Liver (tissue), 8 donors: ENCODE measurements at regions not wholly inside any gene's neighbourhood (a gene's known extent, or its start where the extent isn't known, plus 50 kb on each side); places are given as distances from the start of the nearest gene placed in this dataset.

ENCODE experiments used
- DNase-seq: peaks from one replicate; pipeline ENCODE4 v3.0.0-alpha.2; 2017; ENCODE audit warnings: low spot score
- H3K27ac ChIP-seq, 2 donors: one replicate each; pipeline ENCODE4 v1.7.0; 2013; ENCODE audit warnings: inconsistent platforms in 2 of 2, low read length in 2 of 2, control low read depth in 1 of 2, low read depth in 1 of 2, mild to moderate bottlenecking in 1 of 2
- H3K27me3 ChIP-seq, 4 donors: one replicate each; pipeline versions ENCODE4 v1.6.1 to v1.7.0; 2013; ENCODE audit warnings: low read length in 3 of 4, inconsistent platforms in 1 of 4, mild to moderate bottlenecking in 1 of 4, moderate library complexity in 1 of 4; ENCODE audit not compliant: control insufficient read depth in 4 of 4, insufficient read depth in 4 of 4
- H3K36me3 ChIP-seq, 4 donors: one replicate each; pipeline versions ENCODE4 v1.6.1 to v1.7.0; 2013; ENCODE audit warnings: low read length in 3 of 4, mild to moderate bottlenecking in 3 of 4, low read depth in 1 of 4, moderate library complexity in 1 of 4; ENCODE audit not compliant: control insufficient read depth in 4 of 4, insufficient read depth in 3 of 4
- H3K4me1 ChIP-seq, 4 donors: one replicate each; pipeline versions ENCODE4 v1.6.1 to v1.7.0; 2013; ENCODE audit warnings: low read length in 3 of 4, mild to moderate bottlenecking in 3 of 4, moderate library complexity in 1 of 4; ENCODE audit not compliant: control insufficient read depth in 4 of 4, insufficient read depth in 4 of 4
- H3K4me3 ChIP-seq, 3 donors: one replicate each; pipeline versions ENCODE4 v1.6.1 to v1.7.0; 2013; ENCODE audit warnings: low read length in 3 of 3, control low read depth in 1 of 3, low read depth in 1 of 3, mild to moderate bottlenecking in 1 of 3
- H3K9ac ChIP-seq, 2 donors: one replicate each; pipeline ENCODE4 v1.7.0; 2013; ENCODE audit warnings: low read length in 2 of 2, mild to moderate bottlenecking in 2 of 2, moderate library complexity in 2 of 2, control low read depth in 1 of 2, low read depth in 1 of 2
- H3K9me3 ChIP-seq, 4 donors: one replicate each; pipeline versions ENCODE4 v1.6.1 to v1.7.0; 2013; ENCODE audit warnings: low read length in 3 of 4; ENCODE audit not compliant: control insufficient read depth in 4 of 4
- EGR1 ChIP-seq, 2 donors: IDR thresholded peaks; 2 replicates each; pipeline ENCODE4 v1.6.1; 2016 to 2018; ENCODE audit warnings: antibody characterized with exemption in 2 of 2, low read depth in 2 of 2
- FOXA1 ChIP-seq: IDR thresholded peaks from 2 replicates; pipeline ENCODE4 v1.6.1; 2016; ENCODE audit warnings: antibody characterized with exemption
- FOXA2 ChIP-seq: IDR thresholded peaks from 2 replicates; pipeline ENCODE4 v1.6.1; 2016; ENCODE audit warnings: antibody characterized with exemption
- GABPA ChIP-seq, 2 donors: IDR thresholded peaks in 1 of 2; conservative IDR thresholded peaks in 1 of 2; 2 replicates each; pipeline ENCODE4 v1.6.1; 2016; ENCODE audit warnings: antibody characterized with exemption in 2 of 2, mild to moderate bottlenecking in 1 of 2, moderate library complexity in 1 of 2
- HNF4A ChIP-seq, 2 donors: conservative IDR thresholded peaks; 2 replicates each; pipeline ENCODE4 v1.6.1; 2016; ENCODE audit warnings: antibody characterized with exemption in 2 of 2, mild to moderate bottlenecking in 2 of 2
- HNF4G ChIP-seq: IDR thresholded peaks from 2 replicates; pipeline ENCODE4 v1.6.1; 2016; ENCODE audit warnings: antibody characterized with exemption
- JUND ChIP-seq, 2 donors: IDR thresholded peaks; 2 replicates each; pipeline ENCODE4 v1.6.1; 2016; ENCODE audit warnings: antibody characterized with exemption in 2 of 2
- NR2F2 ChIP-seq: IDR thresholded peaks from 2 replicates; pipeline ENCODE4 v1.6.1; 2016; ENCODE audit warnings: antibody characterized with exemption
- RAD21 ChIP-seq, 2 donors: IDR thresholded peaks; 2 replicates each; pipeline ENCODE4 v1.6.1; 2016; ENCODE audit warnings: antibody characterized with exemption in 2 of 2, mild to moderate bottlenecking in 2 of 2
- RXRA ChIP-seq, 2 donors: IDR thresholded peaks; 2 replicates each; pipeline ENCODE4 v1.6.1; 2017 to 2018; ENCODE audit warnings: antibody characterized with exemption in 2 of 2, mild to moderate bottlenecking in 1 of 2
- SP1 ChIP-seq: IDR thresholded peaks from 2 replicates; pipeline ENCODE4 v1.6.1; 2018; ENCODE audit warnings: antibody characterized with exemption, mild to moderate bottlenecking
- TAF1 ChIP-seq: conservative IDR thresholded peaks from 2 replicates; pipeline ENCODE4 v1.6.1; 2016; ENCODE audit warnings: antibody characterized with exemption, mild to moderate bottlenecking
- YY1 ChIP-seq: IDR thresholded peaks from 2 replicates; pipeline ENCODE4 v1.6.1; 2016; ENCODE audit warnings: antibody characterized with exemption, mild to moderate bottlenecking
- ZBTB33 ChIP-seq: IDR thresholded peaks from 2 replicates; pipeline ENCODE4 v1.6.1; 2016; ENCODE audit warnings: antibody characterized with exemption
- WGBS: extraction: QIAGEN DNeasy Blood & Tissue Kit; methylation state at CpG from one replicate; pipeline ENCODE4 v1.1.7; 2013; 5-methylcytosine and 5-hydroxymethylcytosine counted together
- TF ChIP-seq, protein P1 (sequence below): IDR thresholded peaks from 2 replicates; pipeline ENCODE4 v1.6.1; 2016; ENCODE audit warnings: antibody characterized with exemption
- TF ChIP-seq, protein P2 (sequence below): IDR thresholded peaks from 2 replicates; pipeline ENCODE4 v1.6.1; 2016; ENCODE audit warnings: antibody characterized with exemption
- TF ChIP-seq, protein P3 (sequence below): fragments of 150-350 bp; IDR thresholded peaks from 2 replicates; pipeline ENCODE4 v1.5.1; 2017; ENCODE audit warnings: improper control_type of control experiment, low read depth, low read length; ENCODE audit not compliant: missing input control
- TF ChIP-seq, protein P4 (sequence below): IDR thresholded peaks from 2 replicates; pipeline ENCODE4 v1.6.1; 2016; ENCODE audit warnings: antibody characterized with exemption, mild to moderate bottlenecking
- donor health status: healthy.
- donor health status: healthy.
- donor health status: healthy.
- donor health status: healthy.
- donor health status: healthy.

DNA sequence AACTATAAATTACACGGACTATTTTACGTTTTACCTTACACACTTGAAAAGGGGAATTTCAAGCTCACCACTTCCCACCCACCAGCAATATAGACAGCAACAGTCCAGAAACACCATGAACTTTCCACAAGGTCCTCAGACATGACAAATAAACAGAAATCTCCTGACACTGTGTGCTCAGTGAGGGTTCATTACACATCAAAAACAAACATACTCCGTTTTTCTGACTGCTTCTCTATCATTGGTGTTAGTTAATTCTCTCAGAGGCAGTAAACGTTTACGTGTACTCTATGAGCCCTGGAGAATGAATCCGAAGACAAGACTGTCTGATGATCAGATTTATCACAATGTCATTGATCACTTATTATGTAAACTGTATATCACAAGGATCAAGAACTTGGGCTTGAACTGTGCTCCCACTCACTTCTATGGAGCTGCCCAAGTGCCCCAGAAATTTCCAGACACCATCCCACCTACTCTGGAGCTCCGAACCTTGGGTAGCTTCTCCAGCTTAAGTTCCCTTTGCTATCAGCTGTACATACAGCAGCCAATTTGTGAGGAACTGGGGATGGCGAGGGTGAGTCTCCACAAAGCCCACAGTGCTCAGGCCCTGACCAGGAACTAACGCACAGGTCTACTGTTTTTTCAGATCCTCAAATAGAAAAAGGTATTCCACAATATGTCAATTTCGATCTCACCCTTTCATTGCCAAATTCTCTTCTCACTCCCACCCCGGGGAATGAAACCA lies 86.0 kb downstream of the ALDH8A1 start:
- H3K9me3 ChIP-seq = no peaks in the 10 kb centered on the region
- 45% methylated on average over 11 of the region's 11 CpGs for WGBS
- H3K27me3 ChIP-seq = no peaks in the 10 kb centered on the region
- H3K36me3 ChIP-seq = no peaks in the 10 kb centered on the region
- peak overlapping the region; percentile 92 to 95 for H3K27ac ChIP-seq
- H3K4me3 ChIP-seq = no peak overlapping the region
- H3K4me1 ChIP-seq = peaks cover 0 to 12% (median under 1%) of the 10 kb centered on the region in 4 donors
- TF ChIP-seq TAF1 (peak; percentile 6), RAD21 (IDR thresholded peaks at IDR 0.05) (peak in 1 of 2 donors; percentile 59), NR2F2 (no peak), YY1 (peak; percentile 93), JUND (IDR thresholded peaks at IDR 0.05) (peak; percentile 17 to 52), ZBTB33 (peak; percentile 35), FOXA2 (peak; percentile 86), FOXA1 (peak; percentile 85), RXRA (IDR thresholded peaks at IDR 0.05) (peak; percentile 76 to 85), EGR1 (IDR thresholded peaks at IDR 0.05; ENCODE audit: low read depth in 2 of 2) (peak in 1 of 2 donors; percentile 33), SP1 (peak; percentile 94), HNF4G (no peak), HNF4A (conservative IDR thresholded peaks at IDR 0.05) (peak; percentile 52 to 67), GABPA (IDR thresholded peaks at IDR 0.05 in 1 of 2, conservative IDR thresholded peaks at IDR 0.05 in 1 of 2) (no peak)
- TF ChIP-seq, protein P1, sequence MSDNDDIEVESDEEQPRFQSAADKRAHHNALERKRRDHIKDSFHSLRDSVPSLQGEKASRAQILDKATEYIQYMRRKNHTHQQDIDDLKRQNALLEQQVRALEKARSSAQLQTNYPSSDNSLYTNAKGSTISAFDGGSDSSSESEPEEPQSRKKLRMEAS = peak; percentile 65
- TF ChIP-seq, protein P2, sequence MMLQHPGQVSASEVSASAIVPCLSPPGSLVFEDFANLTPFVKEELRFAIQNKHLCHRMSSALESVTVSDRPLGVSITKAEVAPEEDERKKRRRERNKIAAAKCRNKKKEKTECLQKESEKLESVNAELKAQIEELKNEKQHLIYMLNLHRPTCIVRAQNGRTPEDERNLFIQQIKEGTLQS = peak; percentile 50
- TF ChIP-seq, protein P3, sequence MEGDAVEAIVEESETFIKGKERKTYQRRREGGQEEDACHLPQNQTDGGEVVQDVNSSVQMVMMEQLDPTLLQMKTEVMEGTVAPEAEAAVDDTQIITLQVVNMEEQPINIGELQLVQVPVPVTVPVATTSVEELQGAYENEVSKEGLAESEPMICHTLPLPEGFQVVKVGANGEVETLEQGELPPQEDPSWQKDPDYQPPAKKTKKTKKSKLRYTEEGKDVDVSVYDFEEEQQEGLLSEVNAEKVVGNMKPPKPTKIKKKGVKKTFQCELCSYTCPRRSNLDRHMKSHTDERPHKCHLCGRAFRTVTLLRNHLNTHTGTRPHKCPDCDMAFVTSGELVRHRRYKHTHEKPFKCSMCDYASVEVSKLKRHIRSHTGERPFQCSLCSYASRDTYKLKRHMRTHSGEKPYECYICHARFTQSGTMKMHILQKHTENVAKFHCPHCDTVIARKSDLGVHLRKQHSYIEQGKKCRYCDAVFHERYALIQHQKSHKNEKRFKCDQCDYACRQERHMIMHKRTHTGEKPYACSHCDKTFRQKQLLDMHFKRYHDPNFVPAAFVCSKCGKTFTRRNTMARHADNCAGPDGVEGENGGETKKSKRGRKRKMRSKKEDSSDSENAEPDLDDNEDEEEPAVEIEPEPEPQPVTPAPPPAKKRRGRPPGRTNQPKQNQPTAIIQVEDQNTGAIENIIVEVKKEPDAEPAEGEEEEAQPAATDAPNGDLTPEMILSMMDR = no peak
- TF ChIP-seq, protein P4, sequence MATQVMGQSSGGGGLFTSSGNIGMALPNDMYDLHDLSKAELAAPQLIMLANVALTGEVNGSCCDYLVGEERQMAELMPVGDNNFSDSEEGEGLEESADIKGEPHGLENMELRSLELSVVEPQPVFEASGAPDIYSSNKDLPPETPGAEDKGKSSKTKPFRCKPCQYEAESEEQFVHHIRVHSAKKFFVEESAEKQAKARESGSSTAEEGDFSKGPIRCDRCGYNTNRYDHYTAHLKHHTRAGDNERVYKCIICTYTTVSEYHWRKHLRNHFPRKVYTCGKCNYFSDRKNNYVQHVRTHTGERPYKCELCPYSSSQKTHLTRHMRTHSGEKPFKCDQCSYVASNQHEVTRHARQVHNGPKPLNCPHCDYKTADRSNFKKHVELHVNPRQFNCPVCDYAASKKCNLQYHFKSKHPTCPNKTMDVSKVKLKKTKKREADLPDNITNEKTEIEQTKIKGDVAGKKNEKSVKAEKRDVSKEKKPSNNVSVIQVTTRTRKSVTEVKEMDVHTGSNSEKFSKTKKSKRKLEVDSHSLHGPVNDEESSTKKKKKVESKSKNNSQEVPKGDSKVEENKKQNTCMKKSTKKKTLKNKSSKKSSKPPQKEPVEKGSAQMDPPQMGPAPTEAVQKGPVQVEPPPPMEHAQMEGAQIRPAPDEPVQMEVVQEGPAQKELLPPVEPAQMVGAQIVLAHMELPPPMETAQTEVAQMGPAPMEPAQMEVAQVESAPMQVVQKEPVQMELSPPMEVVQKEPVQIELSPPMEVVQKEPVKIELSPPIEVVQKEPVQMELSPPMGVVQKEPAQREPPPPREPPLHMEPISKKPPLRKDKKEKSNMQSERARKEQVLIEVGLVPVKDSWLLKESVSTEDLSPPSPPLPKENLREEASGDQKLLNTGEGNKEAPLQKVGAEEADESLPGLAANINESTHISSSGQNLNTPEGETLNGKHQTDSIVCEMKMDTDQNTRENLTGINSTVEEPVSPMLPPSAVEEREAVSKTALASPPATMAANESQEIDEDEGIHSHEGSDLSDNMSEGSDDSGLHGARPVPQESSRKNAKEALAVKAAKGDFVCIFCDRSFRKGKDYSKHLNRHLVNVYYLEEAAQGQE = peak; percentile 94
- DNase-seq = no peak
- H3K9ac ChIP-seq = peak overlapping the region in 1 of 2 donors; percentile 90
